Naive B cell (primary cell): ENCODE measurements at regions not wholly inside any gene's neighbourhood (a gene's known extent, or its start where the extent isn't known, plus 50 kb on each side); places are given as distances from the start of the nearest gene placed in this dataset.
"Not testable (repeated sequence)": the region's sequence is repeated elsewhere in the genome, so short reads cannot be mapped to it uniquely, and the experiment has no call there.

ENCODE experiments used
- ATAC-seq, 2 donors: fragments of 150-1000 bp; cut with Tn5 transposase; 2 replicates each; pipeline ENCODE4 v1.10.0; 2021; ENCODE audit warnings: low read depth in 2 of 2, mild to moderate bottlenecking in 2 of 2, moderate library complexity in 2 of 2
- DNase-seq: peaks from one replicate; pipeline ENCODE4 v3.0.0; 2022
- H3K27ac Mint-ChIP-seq, 6 donors: one replicate each; pipeline ENCODE4 v1.8.0; 2020 to 2022; ENCODE audit warnings: mild to moderate bottlenecking in 6 of 6, mixed read lengths in 6 of 6, moderate library complexity in 5 of 6, inconsistent platforms in 2 of 6
- H3K27me3 Mint-ChIP-seq, 3 donors: one replicate each; pipeline ENCODE4 v1.8.0; 2021 to 2022; ENCODE audit warnings: mixed read lengths in 3 of 3, mild to moderate bottlenecking in 1 of 3
- H3K36me3 Mint-ChIP-seq, 2 donors: one replicate each; pipeline ENCODE4 v1.8.0; 2020 to 2022; ENCODE audit warnings: mixed read lengths in 2 of 2, inconsistent platforms in 1 of 2, mild to moderate bottlenecking in 1 of 2
- H3K4me1 Mint-ChIP-seq, 3 donors: one replicate each; pipeline ENCODE4 v1.8.0; 2020 to 2022; ENCODE audit warnings: mixed read lengths in 3 of 3, inconsistent platforms in 1 of 3, mild to moderate bottlenecking in 1 of 3, moderate library complexity in 1 of 3
- H3K4me3 Mint-ChIP-seq, 8 donors: one replicate each; pipeline ENCODE4 v1.8.0; 2020 to 2022; ENCODE audit warnings: mild to moderate bottlenecking in 8 of 8, mixed read lengths in 8 of 8, moderate library complexity in 8 of 8, inconsistent platforms in 2 of 8
- H3K9me3 Mint-ChIP-seq, 7 donors: one replicate each; pipeline ENCODE4 v1.8.0; 2020 to 2022; ENCODE audit warnings: mixed read lengths in 7 of 7, mild to moderate bottlenecking in 5 of 7, inconsistent platforms in 2 of 7, moderate library complexity in 1 of 7

- ATAC-seq (no peak), DNase-seq (no peak)
- Mint-ChIP-seq H3K36me3 (no peaks in the 10 kb centered on the region), H3K27me3 (no peaks in the 10 kb centered on the region), H3K9me3 (peaks cover 0 to 22% (median 0%) of the 10 kb centered on the region in 7 donors), H3K4me1 (no peaks in the 10 kb centered on the region), H3K4me3 (no peak overlapping the region), H3K27ac (peak overlapping the region in 1 of 6 donors; percentile 41)
Measured at GRCh38 chr18:41642756-41643155, 312.3 kb upstream of the PIK3C3 start.

- Mint-ChIP-seq H3K27me3 (no peaks in the 10 kb centered on the region), H3K4me1 (no peaks in the 10 kb centered on the region), H3K27ac (no peak overlapping the region), H3K36me3 (no peaks in the 10 kb centered on the region), H3K4me3 (no peak overlapping the region), H3K9me3 (peaks cover 0 to 9% (median 1%) of the 10 kb centered on the region in 7 donors)
- DNase-seq = no peak
- ATAC-seq = no peak
Measured at GRCh38 chr18:41639218-41639617, 315.8 kb upstream of the PIK3C3 start.

DNA sequence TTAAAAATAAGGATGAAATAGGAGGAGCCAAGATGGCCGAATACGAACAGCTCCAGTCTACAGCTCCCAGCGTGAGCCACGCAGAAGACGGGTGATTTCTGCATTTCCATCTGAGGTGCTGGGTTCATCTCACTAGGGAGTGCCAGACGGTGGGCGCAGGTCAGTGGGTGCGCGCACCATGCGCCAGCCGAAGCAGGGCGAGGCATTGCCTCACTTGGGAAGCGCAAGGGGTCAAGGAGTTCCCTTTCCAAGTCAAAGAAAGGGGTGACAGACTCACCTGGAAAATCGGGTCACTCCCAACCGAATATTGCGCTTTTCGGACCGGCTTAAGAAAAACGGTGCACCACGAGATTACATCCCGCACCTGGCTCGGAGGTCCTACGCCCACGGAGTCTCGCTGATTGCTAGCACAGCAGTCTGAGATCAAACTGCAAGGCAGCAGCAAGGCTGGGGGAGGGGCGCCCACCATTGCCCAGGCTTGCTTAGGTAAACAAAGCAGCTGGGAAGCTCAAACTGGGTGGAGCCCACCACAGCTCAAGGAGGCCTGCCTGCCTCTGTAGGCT, 323.2 kb upstream of the PIK3C3 start:
- H3K27ac Mint-ChIP-seq, DNase-seq, ATAC-seq, H3K4me1 Mint-ChIP-seq, H3K36me3 Mint-ChIP-seq, H3K27me3 Mint-ChIP-seq, H3K4me3 Mint-ChIP-seq, H3K9me3 Mint-ChIP-seq: not testable (repeated sequence)

GRCh38 chr18:41630232-41630886, 324.7 kb upstream of the PIK3C3 start:
- ATAC-seq = no peak
- Mint-ChIP-seq H3K36me3 (no peaks in the 10 kb centered on the region), H3K4me3 (no peak overlapping the region), H3K27me3 (no peaks in the 10 kb centered on the region), H3K9me3 (peaks cover 0 to 7% (median 3%) of the 10 kb centered on the region in 7 donors), H3K27ac (no peak overlapping the region), H3K4me1 (no peaks in the 10 kb centered on the region)
- DNase-seq = no peak

DNA sequence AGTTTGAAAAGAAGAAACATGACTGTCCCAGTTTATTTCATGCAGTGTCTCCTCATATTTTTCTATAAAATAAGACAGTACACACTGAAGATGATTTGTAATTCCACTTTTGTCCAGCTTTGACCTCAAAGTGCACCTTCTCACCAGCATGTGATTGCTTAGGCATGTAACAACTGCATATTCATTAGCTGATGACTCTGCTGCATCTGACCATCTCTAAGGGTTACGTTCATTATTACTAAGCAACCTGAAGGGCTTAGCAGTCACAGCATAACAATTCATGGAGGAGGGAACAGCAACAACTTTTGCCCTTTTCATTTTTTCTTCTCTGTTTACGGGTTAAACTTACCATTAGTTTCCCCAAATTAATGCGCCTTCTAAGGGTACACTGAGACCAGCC, 330.6 kb upstream of the PIK3C3 start:
- DNase-seq = no peak
- Mint-ChIP-seq H3K4me3 (no peak overlapping the region), H3K27me3 (no peaks in the 10 kb centered on the region), H3K36me3 (no peaks in the 10 kb centered on the region), H3K27ac (no peak overlapping the region), H3K9me3 (peaks cover 0 to 5% (median 0%) of the 10 kb centered on the region in 7 donors), H3K4me1 (no peaks in the 10 kb centered on the region)
- no peak for ATAC-seq

GRCh38 chr18:41621177-41621576, 333.9 kb upstream of the PIK3C3 start:
- Mint-ChIP-seq H3K27ac (no peak overlapping the region), H3K4me1 (no peaks in the 10 kb centered on the region), H3K4me3 (no peak overlapping the region), H3K9me3 (peaks cover 0 to 5% (median 0%) of the 10 kb centered on the region in 7 donors), H3K36me3 (no peaks in the 10 kb centered on the region), H3K27me3 (no peaks in the 10 kb centered on the region)
- ATAC-seq = no peak
- DNase-seq = no peak

- Mint-ChIP-seq H3K36me3 (no peaks in the 10 kb centered on the region), H3K9me3 (peaks cover 0 to 5% (median 0%) of the 10 kb centered on the region in 7 donors), H3K27me3 (no peaks in the 10 kb centered on the region), H3K27ac (no peak overlapping the region), H3K4me1 (no peaks in the 10 kb centered on the region), H3K4me3 (no peak overlapping the region)
- DNase-seq (no peak), ATAC-seq (no peak)
Measured at GRCh38 chr18:41618147-41618546, 336.9 kb upstream of the PIK3C3 start.

DNA sequence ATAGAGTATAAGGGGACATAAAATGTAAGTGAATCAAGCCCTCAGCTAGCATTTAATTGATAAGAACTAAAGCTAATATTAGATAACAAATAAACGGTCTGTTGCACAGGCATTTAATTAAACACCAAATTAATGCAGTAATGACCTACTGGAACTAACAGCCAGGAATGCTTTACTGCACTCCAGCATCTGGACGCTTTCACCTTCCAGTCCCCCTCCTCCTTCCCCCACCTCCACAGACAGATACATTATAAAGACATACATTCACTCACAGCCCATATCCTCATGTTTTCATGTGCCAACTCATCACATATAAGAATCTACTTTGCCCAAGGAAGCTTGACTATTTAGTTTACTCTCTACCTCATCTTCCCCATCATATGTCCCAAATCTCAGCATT, 337.4 kb upstream of the PIK3C3 start:
- Mint-ChIP-seq H3K4me1 (no peaks in the 10 kb centered on the region), H3K27me3 (no peaks in the 10 kb centered on the region), H3K9me3 (peaks cover 0 to 5% (median 0%) of the 10 kb centered on the region in 7 donors), H3K27ac (no peak overlapping the region), H3K4me3 (no peak overlapping the region), H3K36me3 (no peaks in the 10 kb centered on the region)
- DNase-seq (no peak), ATAC-seq (no peak)

- Mint-ChIP-seq H3K4me3 (no peak overlapping the region), H3K4me1 (no peaks in the 10 kb centered on the region), H3K36me3 (peaks cover 0 to 8% of the 10 kb centered on the region in 2 donors), H3K27ac (no peak overlapping the region), H3K27me3 (no peaks in the 10 kb centered on the region), H3K9me3 (peaks cover 3 to 18% (median 7%) of the 10 kb centered on the region in 7 donors)
- DNase-seq = no peak
- no peak for ATAC-seq
Measured at GRCh38 chr18:41613003-41613609, 341.9 kb upstream of the PIK3C3 start.

DNA sequence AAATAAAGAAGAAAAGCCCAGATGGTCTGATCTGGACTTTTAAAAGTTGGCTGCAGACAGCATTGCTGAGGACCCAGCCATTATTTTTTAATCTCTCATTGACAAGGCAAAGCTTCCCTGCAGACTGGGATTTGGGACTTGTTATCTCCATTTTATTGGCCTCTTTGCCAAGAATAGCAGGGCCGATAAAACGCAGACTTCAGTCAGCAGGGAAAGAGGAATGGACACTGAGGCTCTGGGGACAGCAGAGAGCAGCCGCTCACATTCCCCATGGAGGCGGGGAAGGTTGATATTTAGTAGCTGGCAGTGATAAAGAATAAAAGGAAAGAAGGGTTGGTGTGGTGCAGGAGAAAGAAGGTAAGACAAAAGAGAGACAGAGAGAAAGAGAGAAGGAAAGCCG, 350.1 kb upstream of the PIK3C3 start:
- peaks cover 0 to 8% of the 10 kb centered on the region in 2 donors for H3K36me3 Mint-ChIP-seq

DNA sequence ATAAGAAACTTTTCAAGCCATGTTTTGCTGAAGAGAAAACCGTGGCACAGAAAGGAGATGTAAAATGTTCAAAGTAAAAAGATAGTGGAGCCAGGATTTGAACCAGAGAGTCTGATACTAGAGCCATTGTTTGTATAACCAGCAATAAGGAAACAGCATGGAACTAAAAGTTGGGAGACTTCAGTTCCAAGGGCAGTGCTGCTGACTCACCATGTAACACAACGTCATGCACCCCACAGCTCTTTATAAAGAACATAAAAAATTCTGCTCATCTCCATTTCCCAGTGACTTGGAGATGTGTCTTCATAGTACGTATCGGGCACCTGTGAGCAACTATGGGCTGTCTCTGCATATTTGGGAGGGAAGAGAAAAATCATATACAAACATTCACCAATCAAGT, 353.0 kb upstream of the PIK3C3 start:
- ATAC-seq (no peak), DNase-seq (no peak)
- no peak overlapping the region for H3K4me3 Mint-ChIP-seq
- H3K27ac Mint-ChIP-seq = no peak overlapping the region
- H3K9me3 Mint-ChIP-seq = peaks cover 0 to 15% (median 6%) of the 10 kb centered on the region in 7 donors
- no peaks in the 10 kb centered on the region for H3K27me3 Mint-ChIP-seq
- H3K4me1 Mint-ChIP-seq = no peaks in the 10 kb centered on the region
- H3K36me3 Mint-ChIP-seq = no peaks in the 10 kb centered on the region

More for the DNA sequence above, 350.1 kb upstream of the PIK3C3 start:
- no peak overlapping the region for H3K4me3 Mint-ChIP-seq
- no peak for ATAC-seq
- peaks cover 4 to 32% (median 14%) of the 10 kb centered on the region in 7 donors for H3K9me3 Mint-ChIP-seq
- DNase-seq = no peak
- H3K27ac Mint-ChIP-seq = peak overlapping the region in 1 of 6 donors; percentile 51
- no peaks in the 10 kb centered on the region for H3K4me1 Mint-ChIP-seq
- H3K27me3 Mint-ChIP-seq = no peaks in the 10 kb centered on the region

- H3K4me1 Mint-ChIP-seq = no peaks in the 10 kb centered on the region
- H3K36me3 Mint-ChIP-seq = no peaks in the 10 kb centered on the region
- no peak for DNase-seq
- H3K9me3 Mint-ChIP-seq = peaks cover 0 to 9% (median 5%) of the 10 kb centered on the region in 7 donors
- no peak for ATAC-seq
- H3K27me3 Mint-ChIP-seq = no peaks in the 10 kb centered on the region
- peak overlapping the region in 1 of 6 donors; percentile 29 for H3K27ac Mint-ChIP-seq
- H3K4me3 Mint-ChIP-seq = no peak overlapping the region
Measured at GRCh38 chr18:41600693-41601391, 354.2 kb upstream of the PIK3C3 start.

- Mint-ChIP-seq H3K27ac (no peak overlapping the region), H3K4me3 (no peak overlapping the region), H3K27me3 (no peaks in the 10 kb centered on the region)
Measured at GRCh38 chr18:41599466-41599865, 355.6 kb upstream of the PIK3C3 start.

GRCh38 chr18:41594582-41594981, 360.5 kb upstream of the PIK3C3 start:
- Mint-ChIP-seq H3K4me1 (no peaks in the 10 kb centered on the region), H3K27me3 (no peaks in the 10 kb centered on the region), H3K36me3 (no peaks in the 10 kb centered on the region), H3K9me3 (peaks cover 0 to 4% (median 0%) of the 10 kb centered on the region in 7 donors), H3K27ac (no peak overlapping the region), H3K4me3 (no peak overlapping the region)
- DNase-seq = no peak
- no peak for ATAC-seq

More at GRCh38 chr18:41599466-41599865, 355.6 kb upstream of the PIK3C3 start:
- H3K9me3 Mint-ChIP-seq = peaks cover 0 to 8% (median 2%) of the 10 kb centered on the region in 7 donors
- H3K4me1 Mint-ChIP-seq = no peaks in the 10 kb centered on the region
- DNase-seq (no peak), ATAC-seq (no peak)
- H3K36me3 Mint-ChIP-seq = no peaks in the 10 kb centered on the region
